ENCODE measurements at regions not wholly inside any gene's neighbourhood (a gene's known extent, or its start where the extent isn't known, plus 50 kb on each side); places are given as distances from the start of the nearest gene placed in this dataset.

GRCh38 chr17:74041869-74042640 lies 161.4 kb upstream of the RPL38 start:
- no peak overlapping the region for H3K27ac ChIP-seq (ENCODE audit: low read length)
- ChIA-PET POLR2A (no interaction called here), CTCF (no interaction called here)
- DNase-seq (ENCODE audit: low read depth, low spot score) (no peak), ATAC-seq (no peak)
- TF ChIP-seq, protein P1, sequence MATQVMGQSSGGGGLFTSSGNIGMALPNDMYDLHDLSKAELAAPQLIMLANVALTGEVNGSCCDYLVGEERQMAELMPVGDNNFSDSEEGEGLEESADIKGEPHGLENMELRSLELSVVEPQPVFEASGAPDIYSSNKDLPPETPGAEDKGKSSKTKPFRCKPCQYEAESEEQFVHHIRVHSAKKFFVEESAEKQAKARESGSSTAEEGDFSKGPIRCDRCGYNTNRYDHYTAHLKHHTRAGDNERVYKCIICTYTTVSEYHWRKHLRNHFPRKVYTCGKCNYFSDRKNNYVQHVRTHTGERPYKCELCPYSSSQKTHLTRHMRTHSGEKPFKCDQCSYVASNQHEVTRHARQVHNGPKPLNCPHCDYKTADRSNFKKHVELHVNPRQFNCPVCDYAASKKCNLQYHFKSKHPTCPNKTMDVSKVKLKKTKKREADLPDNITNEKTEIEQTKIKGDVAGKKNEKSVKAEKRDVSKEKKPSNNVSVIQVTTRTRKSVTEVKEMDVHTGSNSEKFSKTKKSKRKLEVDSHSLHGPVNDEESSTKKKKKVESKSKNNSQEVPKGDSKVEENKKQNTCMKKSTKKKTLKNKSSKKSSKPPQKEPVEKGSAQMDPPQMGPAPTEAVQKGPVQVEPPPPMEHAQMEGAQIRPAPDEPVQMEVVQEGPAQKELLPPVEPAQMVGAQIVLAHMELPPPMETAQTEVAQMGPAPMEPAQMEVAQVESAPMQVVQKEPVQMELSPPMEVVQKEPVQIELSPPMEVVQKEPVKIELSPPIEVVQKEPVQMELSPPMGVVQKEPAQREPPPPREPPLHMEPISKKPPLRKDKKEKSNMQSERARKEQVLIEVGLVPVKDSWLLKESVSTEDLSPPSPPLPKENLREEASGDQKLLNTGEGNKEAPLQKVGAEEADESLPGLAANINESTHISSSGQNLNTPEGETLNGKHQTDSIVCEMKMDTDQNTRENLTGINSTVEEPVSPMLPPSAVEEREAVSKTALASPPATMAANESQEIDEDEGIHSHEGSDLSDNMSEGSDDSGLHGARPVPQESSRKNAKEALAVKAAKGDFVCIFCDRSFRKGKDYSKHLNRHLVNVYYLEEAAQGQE (IDR thresholded peaks at IDR 0.05; ENCODE audit: insufficient read depth in 1 of 2, low read depth in 2 of 2, low read length in 1 of 2) = no peak
- no peak for TF ChIP-seq SIN3A (IDR thresholded peaks at IDR 0.05; ENCODE audit: borderline replicate concordance, insufficient read depth, low read depth, low read length)
- no peak for TF ChIP-seq POLR2AphosphoS5 (IDR thresholded peaks at IDR 0.05; ENCODE audit: low read depth, low read length)
- TF ChIP-seq, protein P2, sequence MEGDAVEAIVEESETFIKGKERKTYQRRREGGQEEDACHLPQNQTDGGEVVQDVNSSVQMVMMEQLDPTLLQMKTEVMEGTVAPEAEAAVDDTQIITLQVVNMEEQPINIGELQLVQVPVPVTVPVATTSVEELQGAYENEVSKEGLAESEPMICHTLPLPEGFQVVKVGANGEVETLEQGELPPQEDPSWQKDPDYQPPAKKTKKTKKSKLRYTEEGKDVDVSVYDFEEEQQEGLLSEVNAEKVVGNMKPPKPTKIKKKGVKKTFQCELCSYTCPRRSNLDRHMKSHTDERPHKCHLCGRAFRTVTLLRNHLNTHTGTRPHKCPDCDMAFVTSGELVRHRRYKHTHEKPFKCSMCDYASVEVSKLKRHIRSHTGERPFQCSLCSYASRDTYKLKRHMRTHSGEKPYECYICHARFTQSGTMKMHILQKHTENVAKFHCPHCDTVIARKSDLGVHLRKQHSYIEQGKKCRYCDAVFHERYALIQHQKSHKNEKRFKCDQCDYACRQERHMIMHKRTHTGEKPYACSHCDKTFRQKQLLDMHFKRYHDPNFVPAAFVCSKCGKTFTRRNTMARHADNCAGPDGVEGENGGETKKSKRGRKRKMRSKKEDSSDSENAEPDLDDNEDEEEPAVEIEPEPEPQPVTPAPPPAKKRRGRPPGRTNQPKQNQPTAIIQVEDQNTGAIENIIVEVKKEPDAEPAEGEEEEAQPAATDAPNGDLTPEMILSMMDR (IDR thresholded peaks at IDR 0.05) = no peak
- no peak for TF ChIP-seq TCF7L2 (IDR thresholded peaks at IDR 0.05; ENCODE audit: low read depth, low read length)
- intact Hi-C loops (cut with micrococcal nuclease; ENCODE audit: unreplicated experiment) = loop anchor here (5.0 kb wide), 1 partner anchor 50 kb away; no protein-coding TSS in a partner anchor
- in situ Hi-C loops (cut with HindIII; ENCODE audit: low pct_unique_long_range_greater_than_20kb, low sequenced_read_pairs) = no loop called here
- peaks cover 2% of the 10 kb centered on the region; the same call in 1 of the 2 replicates for H3K4me1 ChIP-seq (ENCODE audit: control insufficient read depth, insufficient read depth, low read length)
- H3K4me3 ChIP-seq (ENCODE audit: low read depth in 2 of 2, low read length in 2 of 2) = no peak overlapping the region
- H3K9me3 ChIP-seq (ENCODE audit: control insufficient read depth, insufficient read depth, low read depth, low read length) = no peaks in the 10 kb centered on the region
- BruUV-seq (replicated peaks) = no TSS peak
- H3K36me3 ChIP-seq (ENCODE audit: control insufficient read depth, insufficient read depth, low read length) = no peaks in the 10 kb centered on the region
- peaks cover under 1% of the 10 kb centered on the region; the same call in 1 of the 2 replicates for H3K27me3 ChIP-seq (ENCODE audit: control insufficient read depth, insufficient read depth, low read length)

GRCh38 chr17:74042744-74043486 lies 160.6 kb upstream of the RPL38 start:
- Histone ChIP-seq H3K4me3 (ENCODE audit: low read depth in 2 of 2, low read length in 2 of 2) (no peak overlapping the region), H3K27me3 (ENCODE audit: control insufficient read depth, insufficient read depth, low read length) (no peaks in the 10 kb centered on the region), H3K36me3 (ENCODE audit: control insufficient read depth, insufficient read depth, low read length) (no peaks in the 10 kb centered on the region), H3K4me1 (ENCODE audit: control insufficient read depth, insufficient read depth, low read length) (peaks cover 2% of the 10 kb centered on the region; the same call in 1 of the 2 replicates), H3K9me3 (ENCODE audit: control insufficient read depth, insufficient read depth, low read depth, low read length) (no peaks in the 10 kb centered on the region), H3K27ac (ENCODE audit: low read length) (no peak overlapping the region)
- in situ Hi-C loops (cut with HindIII; ENCODE audit: low pct_unique_long_range_greater_than_20kb, low sequenced_read_pairs) (no loop called here), intact Hi-C loops (cut with micrococcal nuclease; ENCODE audit: unreplicated experiment) (loop anchor here (5.0 kb wide), 1 partner anchor 51 kb away; no protein-coding TSS in a partner anchor)
- DNase-seq (ENCODE audit: low read depth, low spot score) (peak; percentile 78), ATAC-seq (peak; percentile 96)
- TF ChIP-seq, protein P1 (IDR thresholded peaks at IDR 0.05; ENCODE audit: insufficient read depth in 1 of 2, low read depth in 2 of 2, low read length in 1 of 2) = no peak
- TF ChIP-seq TCF7L2 (IDR thresholded peaks at IDR 0.05; ENCODE audit: low read depth, low read length) = no peak
- TF ChIP-seq, protein P2 (IDR thresholded peaks at IDR 0.05) = no peak
- no peak for TF ChIP-seq SIN3A (IDR thresholded peaks at IDR 0.05; ENCODE audit: borderline replicate concordance, insufficient read depth, low read depth, low read length)
- TF ChIP-seq POLR2AphosphoS5 (IDR thresholded peaks at IDR 0.05; ENCODE audit: low read depth, low read length) = no peak
- POLR2A ChIA-PET = no interaction called here
- BruUV-seq (replicated peaks) = no TSS peak
- CTCF ChIA-PET = no interaction called here

All from Panc1 (cell line).